ENCODE measurements at regions not wholly inside any gene's neighbourhood (a gene's known extent, or its start where the extent isn't known, plus 50 kb on each side); places are given as distances from the start of the nearest gene placed in this dataset.

- no peaks in the 10 kb centered on the region for H3K27me3 ChIP-seq (ENCODE audit: control insufficient read depth, insufficient read depth, low read length)
- no peak overlapping the region for H3K4me3 ChIP-seq (ENCODE audit: low read depth, low read length)
- FAIRE-seq (no peak), DNase-seq (ENCODE audit: low read depth) (no peak)
- no peak for TF ChIP-seq CTCF (IDR thresholded peaks at IDR 0.05; ENCODE audit: insufficient read depth, low read length, severe bottlenecking)
- H3K36me3 ChIP-seq (ENCODE audit: control insufficient read depth, insufficient read depth, low read length) = no peaks in the 10 kb centered on the region
Measured at GRCh38 chr7:91330191-91330808, 66.1 kb downstream of the FZD1 start.

- Histone ChIP-seq H3K36me3 (ENCODE audit: control insufficient read depth, insufficient read depth, low read length) (no peaks in the 10 kb centered on the region), H3K4me3 (ENCODE audit: low read depth, low read length) (no peak overlapping the region), H3K27me3 (ENCODE audit: control insufficient read depth, insufficient read depth, low read length) (no peaks in the 10 kb centered on the region)
- no peak for TF ChIP-seq CTCF (IDR thresholded peaks at IDR 0.05; ENCODE audit: insufficient read depth, low read length, severe bottlenecking)
- no peak for FAIRE-seq
- DNase-seq (ENCODE audit: low read depth) = no peak
Measured at GRCh38 chr7:91330866-91331265, 66.6 kb downstream of the FZD1 start.

- FAIRE-seq = no peak
- no peak for TF ChIP-seq CTCF (IDR thresholded peaks at IDR 0.05; ENCODE audit: insufficient read depth, low read length, severe bottlenecking)
Measured at GRCh38 chr7:91336106-91336505, 71.9 kb downstream of the FZD1 start.

GRCh38 chr7:91338226-91339020, 74.2 kb downstream of the FZD1 start:
- no peak for TF ChIP-seq CTCF (IDR thresholded peaks at IDR 0.05; ENCODE audit: insufficient read depth, low read length, severe bottlenecking)
- Histone ChIP-seq H3K27me3 (ENCODE audit: control insufficient read depth, insufficient read depth, low read length) (no peaks in the 10 kb centered on the region), H3K4me3 (ENCODE audit: low read depth, low read length) (no peak overlapping the region), H3K36me3 (ENCODE audit: control insufficient read depth, insufficient read depth, low read length) (no peaks in the 10 kb centered on the region)
- FAIRE-seq = no peak
- no peak for DNase-seq (ENCODE audit: low read depth)

More at GRCh38 chr7:91336106-91336505, 71.9 kb downstream of the FZD1 start:
- H3K27me3 ChIP-seq (ENCODE audit: control insufficient read depth, insufficient read depth, low read length) = no peaks in the 10 kb centered on the region
- no peak overlapping the region for H3K4me3 ChIP-seq (ENCODE audit: low read depth, low read length)
- no peaks in the 10 kb centered on the region for H3K36me3 ChIP-seq (ENCODE audit: control insufficient read depth, insufficient read depth, low read length)
- no peak for DNase-seq (ENCODE audit: low read depth)

- no peak for TF ChIP-seq CTCF (IDR thresholded peaks at IDR 0.05; ENCODE audit: insufficient read depth, low read length, severe bottlenecking)
- H3K4me3 ChIP-seq (ENCODE audit: low read depth, low read length) = no peak overlapping the region
- no peaks in the 10 kb centered on the region for H3K36me3 ChIP-seq (ENCODE audit: control insufficient read depth, insufficient read depth, low read length)
- no peak for DNase-seq (ENCODE audit: low read depth)
- FAIRE-seq = no peak
- H3K27me3 ChIP-seq (ENCODE audit: control insufficient read depth, insufficient read depth, low read length) = no peaks in the 10 kb centered on the region
Measured at GRCh38 chr7:91342346-91342745, 78.1 kb downstream of the FZD1 start.
